Left lung (tissue), 4 donors: ENCODE measurements at regions not wholly inside any gene's neighbourhood (a gene's known extent, or its start where the extent isn't known, plus 50 kb on each side); places are given as distances from the start of the nearest gene placed in this dataset.
A peak's percentile ranks its signal among the peaks of the same experiment; 100 is the strongest.

Experiments used
- ATAC-seq: fragments of 200-7000 bp; cut with Tn5 transposase; one replicate; pipeline ENCODE4 v1.9.1; 2020; ENCODE audit warnings: moderate library complexity
- DNase-seq, 4 donors: peaks; one replicate each; pipeline ENCODE4 v3.0.0-alpha.2; 2013 to 2020
- H3K27ac ChIP-seq, 2 donors: fragments of 200-600 bp; sonication (generic) in 1 of 2; one replicate each; pipeline versions ENCODE4 v1.5.0 to v1.8.0; 2020 to 2021
- H3K27me3 ChIP-seq, 2 donors: fragments of 200-600 bp; sonication (generic) in 1 of 2; one replicate each; pipeline versions ENCODE4 v1.5.0 to v1.8.0; 2020 to 2021
- H3K36me3 ChIP-seq, 2 donors: fragments of 200-600 bp; sonication (generic) in 1 of 2; one replicate each; pipeline versions ENCODE4 v1.5.0 to v1.8.0; 2020 to 2021
- H3K4me1 ChIP-seq, 2 donors: fragments of 200-600 bp; one replicate each; pipeline ENCODE4 v1.8.0; 2021
- H3K4me3 ChIP-seq, 2 donors: fragments of 200-600 bp; sonication (generic) in 1 of 2; one replicate each; pipeline versions ENCODE4 v1.5.0 to v1.8.0; 2020 to 2021; ENCODE audit warnings: mild to moderate bottlenecking in 1 of 2
- H3K9me3 ChIP-seq, 2 donors: fragments of 200-600 bp; sonication (generic) in 1 of 2; one replicate each; pipeline versions ENCODE4 v1.5.0 to v1.8.0; 2020 to 2021
- CTCF ChIP-seq, 2 donors: fragments of 200-600 bp; sonication (generic) in 1 of 2; IDR thresholded peaks; one replicate each; pipeline versions ENCODE4 v1.5.0 to v1.8.0; 2021; ENCODE audit warnings: antibody characterized with exemption in 2 of 2
- intact Hi-C, 2 donors: fragments of 100-400 bp; cut with DNase I; formaldehyde crosslinking; loops; one replicate each; pipeline versions ENCODE4 v1.11.2 to v1.14.2; 2022
- donor health status: DM: no; HTN: yes; CAD: no.
- donor health status: DM: no; HTN: no; CAD: no.

GRCh38 chr17:77072670-77073069 is 68.1 kb upstream of the SEC14L1 start:
- Histone ChIP-seq H3K9me3 (no peaks in the 10 kb centered on the region), H3K4me3 (no peak overlapping the region), H3K4me1 (no peaks in the 10 kb centered on the region), H3K27me3 (peaks cover 0 to 67% of the 10 kb centered on the region in 2 donors), H3K36me3 (no peaks in the 10 kb centered on the region), H3K27ac (no peak overlapping the region)
- no peak for ATAC-seq
- DNase-seq = no peak
- intact Hi-C loops = no loop called here
- TF ChIP-seq CTCF (IDR thresholded peaks at IDR 0.05) = no peak

GRCh38 chr17:77074681-77075080 is 66.1 kb upstream of the SEC14L1 start:
- intact Hi-C loops = no loop called here
- Histone ChIP-seq H3K36me3 (no peaks in the 10 kb centered on the region), H3K27me3 (peaks cover 0 to 62% of the 10 kb centered on the region in 2 donors), H3K9me3 (no peaks in the 10 kb centered on the region), H3K4me1 (no peaks in the 10 kb centered on the region), H3K4me3 (no peak overlapping the region), H3K27ac (no peak overlapping the region)
- DNase-seq = peak in 1 of 4 donors; percentile 36
- no peak for ATAC-seq
- TF ChIP-seq CTCF (IDR thresholded peaks at IDR 0.05) = no peak

GRCh38 chr17:77076124-77076830 is 64.5 kb upstream of the SEC14L1 start:
- H3K4me3 ChIP-seq = no peak overlapping the region
- H3K36me3 ChIP-seq = no peaks in the 10 kb centered on the region
- intact Hi-C loops = no loop called here
- DNase-seq (peak in 2 of 4 donors; percentile 14 to 31), ATAC-seq (peak; percentile 34)
- TF ChIP-seq CTCF (IDR thresholded peaks at IDR 0.05) = no peak
- H3K4me1 ChIP-seq = no peaks in the 10 kb centered on the region
- no peak overlapping the region for H3K27ac ChIP-seq
- H3K27me3 ChIP-seq = peaks cover 0 to 57% of the 10 kb centered on the region in 2 donors
- H3K9me3 ChIP-seq = no peaks in the 10 kb centered on the region

GRCh38 chr17:77083531-77083930 is 57.2 kb upstream of the SEC14L1 start:
- Histone ChIP-seq H3K36me3 (no peaks in the 10 kb centered on the region), H3K27ac (no peak overlapping the region), H3K27me3 (peaks cover 0 to 18% of the 10 kb centered on the region in 2 donors), H3K9me3 (no peaks in the 10 kb centered on the region), H3K4me3 (no peak overlapping the region), H3K4me1 (peaks cover 4 to 20% of the 10 kb centered on the region in 2 donors)
- no peak for TF ChIP-seq CTCF (IDR thresholded peaks at IDR 0.05)
- intact Hi-C loops = no loop called here
- DNase-seq (peak in 1 of 4 donors; percentile 36), ATAC-seq (no peak)

- no peak overlapping the region for H3K27ac ChIP-seq
- peaks cover 0 to 11% of the 10 kb centered on the region in 2 donors for H3K36me3 ChIP-seq
- ATAC-seq (no peak), DNase-seq (peak in 1 of 4 donors; percentile 8)
- intact Hi-C loops = loop anchor here in 1 of 2 donors (5.0 kb wide), 1 partner anchor 161 kb away; no protein-coding TSS in a partner anchor
- H3K27me3 ChIP-seq = peaks cover 0 to 14% of the 10 kb centered on the region in 2 donors
- H3K4me1 ChIP-seq = peaks cover 7 to 39% of the 10 kb centered on the region in 2 donors
- no peaks in the 10 kb centered on the region for H3K9me3 ChIP-seq
- no peak for TF ChIP-seq CTCF (IDR thresholded peaks at IDR 0.05)
- no peak overlapping the region for H3K4me3 ChIP-seq
These were observed 54.8 kb upstream of the SEC14L1 start for GRCh38 chr17:77085926-77086432.
